SU-DHL-6 (cell line): ENCODE measurements at regions not wholly inside any gene's neighbourhood (a gene's known extent, or its start where the extent isn't known, plus 50 kb on each side); places are given as distances from the start of the nearest gene placed in this dataset.

Experiments used
- CTCF ChIP-seq: fragments of 200-600 bp; sonication (generic); IDR thresholded peaks from one replicate; pipeline ENCODE4 v1.5.1; 2017; ENCODE audit warnings: antibody characterized with exemption, mild to moderate bottlenecking, low read length, moderate library complexity; ENCODE audit not compliant: insufficient read depth, poor library complexity, severe bottlenecking
- EZH2phosphoT487 ChIP-seq: fragments of 200-600 bp; sonication (generic), shearing (Covaris generic); conservative IDR thresholded peaks from 2 replicates; pipeline ENCODE4 v1.6.1; 2018; ENCODE audit warnings: mild to moderate bottlenecking, antibody characterized with exemption, low read length, moderate library complexity, mixed read lengths

GRCh38 chr4:138595731-138596460 lies 353.7 kb upstream of the SLC7A11 start:
- TF ChIP-seq CTCF (no peak), EZH2phosphoT487 (no peak)
